HL-60 (cell line): ENCODE measurements at regions not wholly inside any gene's neighbourhood (a gene's known extent, or its start where the extent isn't known, plus 50 kb on each side); places are given as distances from the start of the nearest gene placed in this dataset.

Source experiments
- CTCF ChIP-seq: IDR thresholded peaks from one replicate; pipeline ENCODE4 v1.5.1; 2011; ENCODE audit warnings: low read length, control low read depth, inconsistent platforms; ENCODE audit not compliant: insufficient read depth
- POLR2AphosphoS5 ChIP-seq: IDR thresholded peaks from 2 replicates; pipeline ENCODE4 v1.6.1; 2012; ENCODE audit warnings: low read depth

- TF ChIP-seq CTCF (no peak), POLR2AphosphoS5 (no peak)
These were observed 302.2 kb upstream of the ZMIZ1 start for GRCh38 chr10:78766603-78767002.
